Fibroblast of lung (primary cell): ENCODE measurements at regions not wholly inside any gene's neighbourhood (a gene's known extent, or its start where the extent isn't known, plus 50 kb on each side); places are given as distances from the start of the nearest gene placed in this dataset.

Experiments used
- DNase-seq, 2 donors: peaks; one replicate each; pipeline versions ENCODE4 v3.0.0 to v3.0.0-alpha.2; 2010; ENCODE audit warnings: low read depth in 2 of 2
- H2AFZ ChIP-seq: 2 replicates; pipeline ENCODE4 v1.5.1; 2012; ENCODE audit warnings: low read length, control low read depth, inconsistent platforms
- H3K27ac ChIP-seq: 2 replicates; pipeline ENCODE4 v1.5.1; 2011; ENCODE audit warnings: low read length, control low read depth; ENCODE audit not compliant: insufficient read depth
- H3K27me3 ChIP-seq: 2 replicates; pipeline ENCODE4 v1.5.1; 2011; ENCODE audit warnings: mild to moderate bottlenecking, low read length; ENCODE audit not compliant: control insufficient read depth, insufficient read depth
- H3K36me3 ChIP-seq: 2 replicates; pipeline ENCODE4 v1.5.1; 2011; ENCODE audit warnings: low read length; ENCODE audit not compliant: control insufficient read depth, insufficient read depth
- H3K4me1 ChIP-seq: 2 replicates; pipeline ENCODE4 v1.5.1; 2011; ENCODE audit warnings: low read length; ENCODE audit not compliant: control insufficient read depth, insufficient read depth; ENCODE audit errors: extremely low read depth
- H3K4me2 ChIP-seq: 2 replicates; pipeline ENCODE4 v1.5.1; 2011; ENCODE audit warnings: low read length, control low read depth; ENCODE audit not compliant: insufficient read depth; ENCODE audit errors: extremely low read depth
- H3K4me3 ChIP-seq, 4 experiments: fragments of 200-600 bp in 1 of 4; sonication (generic) in 1 of 4; replicated peaks in 1 of 4; 2 replicates each; pipeline ENCODE4 v1.5.1; 2011 to 2016; ENCODE audit warnings: low read length in 4 of 4, low read depth in 3 of 4, mild to moderate bottlenecking in 3 of 4, control low read depth in 2 of 4, inconsistent platforms in 1 of 4, mixed read lengths in 1 of 4; ENCODE audit not compliant: insufficient read depth in 1 of 4; ENCODE audit errors: control extremely low read depth in 1 of 4
- H3K79me2 ChIP-seq: 2 replicates; pipeline ENCODE4 v1.5.1; 2012; ENCODE audit warnings: mild to moderate bottlenecking, low read length, inconsistent platforms; ENCODE audit not compliant: control insufficient read depth, insufficient read depth
- H3K9ac ChIP-seq: 2 replicates; pipeline ENCODE4 v1.5.1; 2011; ENCODE audit warnings: mild to moderate bottlenecking, low read length, control low read depth; ENCODE audit not compliant: insufficient read depth
- H3K9me3 ChIP-seq: 2 replicates; pipeline ENCODE4 v1.5.1; 2012; ENCODE audit warnings: low read depth, low read length; ENCODE audit not compliant: control insufficient read depth, insufficient read depth
- H4K20me1 ChIP-seq: 2 replicates; pipeline ENCODE4 v1.5.1; 2011; ENCODE audit warnings: low read length; ENCODE audit not compliant: control insufficient read depth, insufficient read depth; ENCODE audit errors: extremely low read depth
- CTCF ChIP-seq, 2 donors: IDR thresholded peaks in 1 of 2; conservative IDR thresholded peaks in 1 of 2; 1 replicate in 1 of 2; 2 replicates in 1 of 2; pipeline ENCODE4 v1.5.1; 2011 to 2012; ENCODE audit warnings: low read length in 2 of 2, control low read depth in 1 of 2, inconsistent platforms in 1 of 2, low read depth in 1 of 2, mild to moderate bottlenecking in 1 of 2
- EZH2 ChIP-seq: IDR thresholded peaks from 2 replicates; pipeline ENCODE4 v1.5.1; 2012; ENCODE audit warnings: low read length, control low read depth, mild to moderate bottlenecking; ENCODE audit errors: missing control alignments

GRCh38 chr5:73307645-73308355, 134.8 kb downstream of the TMEM174 start:
- Histone ChIP-seq H3K27me3 (peaks cover 13% of the 10 kb centered on the region), H3K36me3 (no peaks in the 10 kb centered on the region), H2AFZ (no peak overlapping the region), H3K27ac (no peak overlapping the region), H3K4me3 (no peak overlapping the region), H3K79me2 (no peaks in the 10 kb centered on the region), H3K4me2 (no peak overlapping the region), H4K20me1 (no peaks in the 10 kb centered on the region), H3K4me1 (peaks cover 14% of the 10 kb centered on the region), H3K9me3 (no peaks in the 10 kb centered on the region), H3K9ac (no peak overlapping the region)
- DNase-seq: no peak
- no peak for TF ChIP-seq CTCF (conservative IDR thresholded peaks at IDR 0.05 in 1 of 2, IDR thresholded peaks at IDR 0.05 in 1 of 2; ENCODE audit: low read depth in 1 of 2, low read length in 2 of 2)
- TF ChIP-seq EZH2: no peak

- Histone ChIP-seq H3K4me3 (no peak overlapping the region), H3K9me3 (no peaks in the 10 kb centered on the region), H3K9ac (no peak overlapping the region), H3K27me3 (peaks cover 23% of the 10 kb centered on the region), H4K20me1 (no peaks in the 10 kb centered on the region), H3K36me3 (no peaks in the 10 kb centered on the region), H3K4me2 (no peak overlapping the region), H3K4me1 (peaks cover 4% of the 10 kb centered on the region), H3K79me2 (no peaks in the 10 kb centered on the region), H3K27ac (no peak overlapping the region), H2AFZ (no peak overlapping the region)
- DNase-seq: no peak
- no peak for TF ChIP-seq CTCF (conservative IDR thresholded peaks at IDR 0.05 in 1 of 2, IDR thresholded peaks at IDR 0.05 in 1 of 2; ENCODE audit: low read depth in 1 of 2, low read length in 2 of 2)
- TF ChIP-seq EZH2: no peak
Measured at GRCh38 chr5:73306741-73307275, 133.8 kb downstream of the TMEM174 start.

- Histone ChIP-seq H3K9ac (no peak overlapping the region), H3K27me3 (peaks cover 29% of the 10 kb centered on the region), H3K36me3 (no peaks in the 10 kb centered on the region), H3K4me1 (no peaks in the 10 kb centered on the region), H3K27ac (no peak overlapping the region), H2AFZ (no peak overlapping the region), H3K9me3 (no peaks in the 10 kb centered on the region), H4K20me1 (no peaks in the 10 kb centered on the region), H3K4me2 (no peak overlapping the region), H3K4me3 (no peak overlapping the region), H3K79me2 (no peaks in the 10 kb centered on the region)
- TF ChIP-seq EZH2 (no peak), CTCF (conservative IDR thresholded peaks at IDR 0.05 in 1 of 2, IDR thresholded peaks at IDR 0.05 in 1 of 2; ENCODE audit: low read depth in 1 of 2, low read length in 2 of 2) (no peak)
- no peak for DNase-seq
Measured at GRCh38 chr5:73306078-73306719, 133.2 kb downstream of the TMEM174 start.
